Posterior vena cava (tissue), 2 donors: ENCODE measurements at regions not wholly inside any gene's neighbourhood (a gene's known extent, or its start where the extent isn't known, plus 50 kb on each side); places are given as distances from the start of the nearest gene placed in this dataset.

Experiments
- DNase-seq: peaks from one replicate; pipeline ENCODE4 v3.0.0-alpha.2; 2020; ENCODE audit warnings: low spot score
- intact Hi-C, 2 donors: fragments of 100-400 bp; cut with DNase I; formaldehyde crosslinking; loops; one replicate each; pipeline versions ENCODE4 v1.14.1 to v1.14.2; 2022 to 2023
- donor health status: DM: yes; HTN: yes; CAD: no.
- donor health status: DM: yes; HTN: yes; CAD: no.

DNA sequence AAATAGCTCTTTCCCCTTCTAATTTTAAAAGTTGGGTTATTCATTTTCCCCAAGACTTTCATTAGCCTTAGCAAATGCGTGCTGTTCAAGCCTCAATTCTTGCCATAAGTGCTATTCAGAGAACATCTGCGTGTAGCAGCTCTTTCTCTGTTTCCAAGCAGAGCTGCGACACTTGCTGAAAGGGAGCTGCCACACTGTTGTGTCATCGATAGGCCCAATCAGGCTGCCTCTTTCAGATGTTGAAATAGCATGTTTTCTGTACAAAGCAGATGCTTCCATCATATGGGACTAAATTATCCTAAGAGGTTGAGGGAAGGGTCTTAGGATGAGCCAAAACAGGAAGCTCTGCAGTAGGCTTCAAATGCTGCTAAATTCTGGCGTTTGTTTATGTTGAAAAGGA is 220.9 kb upstream of the CDC14C start:
- DNase-seq: no peak
- intact Hi-C loops: loop anchor here in 1 of 2 donors (10.0 kb wide), 1 partner anchor 1709 kb away; no protein-coding TSS in a partner anchor

DNA sequence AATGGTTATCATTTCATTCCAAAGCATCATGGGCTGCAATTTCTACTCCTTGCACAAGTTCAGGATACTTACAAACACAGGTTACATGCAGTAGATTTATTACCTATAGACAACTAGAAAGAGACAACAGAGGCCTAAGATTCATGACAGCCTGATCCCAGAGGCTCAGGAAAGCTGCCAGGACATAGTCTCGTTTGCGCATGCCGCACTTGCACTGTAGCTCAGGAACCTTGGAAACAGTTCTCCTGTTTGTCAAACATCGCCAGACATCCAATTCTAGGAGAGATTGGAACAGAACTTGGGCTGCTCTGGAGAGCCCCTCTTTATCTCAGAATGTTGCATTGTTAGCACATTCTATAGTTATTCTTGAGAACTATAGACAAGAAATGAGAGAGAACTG is 216.2 kb upstream of the CDC14C start:
- intact Hi-C loops: loop anchor here in 1 of 2 donors (5.0 to 10.0 kb wide), 2 partner anchors 476 to 1713 kb away; no protein-coding TSS in a partner anchor
- no peak for DNase-seq

DNA sequence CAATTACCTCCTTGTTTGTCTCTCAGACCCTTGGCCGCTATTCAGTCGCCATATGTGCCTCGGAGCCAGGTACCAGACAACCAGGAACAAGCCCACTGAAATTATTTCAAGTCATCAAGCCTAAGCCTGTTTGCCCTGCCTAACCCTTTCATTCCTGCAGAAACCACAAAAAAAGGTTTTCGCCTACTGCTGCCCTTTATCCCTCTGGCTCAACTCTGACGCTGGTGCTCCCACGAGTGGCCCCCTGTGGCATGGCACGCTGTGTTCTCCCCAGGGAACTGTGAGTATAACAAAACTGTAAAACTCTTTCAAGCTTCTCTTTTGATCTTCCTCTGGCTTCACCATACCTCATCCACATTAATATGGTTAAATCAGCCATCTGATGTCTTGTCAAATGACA is 215.7 kb upstream of the CDC14C start:
- intact Hi-C loops: loop anchor here in 1 of 2 donors (5.0 to 10.0 kb wide), 2 partner anchors 476 to 1714 kb away; no protein-coding TSS in a partner anchor
- no peak for DNase-seq

DNA sequence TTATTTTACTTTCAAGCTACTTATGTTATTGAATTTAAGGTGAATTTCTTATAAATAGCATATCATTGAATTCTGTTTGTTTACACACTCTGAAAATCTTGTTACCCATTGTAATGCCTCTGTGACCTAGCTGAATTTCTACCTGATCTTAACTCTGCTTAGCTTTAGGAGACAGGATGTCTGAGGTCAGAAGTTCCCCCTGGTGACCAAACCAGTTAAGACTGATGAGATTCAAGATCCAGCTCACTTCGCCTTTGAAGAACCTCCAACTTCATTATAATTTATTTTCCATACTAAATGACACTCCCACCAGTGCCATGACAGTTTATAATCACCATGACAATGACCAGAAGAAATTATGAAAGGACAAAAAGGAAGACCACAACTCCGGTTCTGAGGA is 213.4 kb upstream of the CDC14C start:
- DNase-seq: no peak
- intact Hi-C loops: no loop called here

DNA sequence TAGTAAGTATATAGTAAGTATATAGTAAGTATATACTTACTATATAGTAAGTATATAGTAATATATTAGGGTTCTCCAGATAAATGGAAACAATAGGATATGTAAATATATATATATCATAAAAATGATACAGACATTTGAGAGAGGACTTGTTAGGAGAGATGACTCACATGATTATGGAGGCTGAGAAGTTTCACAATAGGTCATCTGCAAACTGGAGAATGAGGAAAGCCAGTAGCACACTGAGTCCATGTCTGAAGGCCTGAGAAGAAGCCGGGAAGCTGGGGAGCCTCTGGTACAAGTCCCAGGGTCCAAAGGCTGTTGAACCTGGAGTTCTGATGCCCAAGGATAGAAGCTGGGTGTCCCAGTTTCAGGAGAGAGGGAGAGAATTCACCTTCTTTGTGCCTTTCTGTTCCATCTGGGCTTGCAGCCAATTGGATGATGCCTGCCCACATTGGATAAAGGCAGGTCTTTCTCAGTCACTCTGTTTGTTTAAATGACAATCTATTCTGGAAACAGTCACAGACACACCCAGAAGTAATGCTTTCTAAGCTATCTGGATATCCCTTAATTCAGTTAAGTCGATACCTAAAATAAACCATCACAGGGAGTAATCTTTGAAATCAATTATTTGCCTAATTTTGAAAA is 205.5 kb upstream of the CDC14C start:
- intact Hi-C loops: no loop called here
- DNase-seq: no peak

DNA sequence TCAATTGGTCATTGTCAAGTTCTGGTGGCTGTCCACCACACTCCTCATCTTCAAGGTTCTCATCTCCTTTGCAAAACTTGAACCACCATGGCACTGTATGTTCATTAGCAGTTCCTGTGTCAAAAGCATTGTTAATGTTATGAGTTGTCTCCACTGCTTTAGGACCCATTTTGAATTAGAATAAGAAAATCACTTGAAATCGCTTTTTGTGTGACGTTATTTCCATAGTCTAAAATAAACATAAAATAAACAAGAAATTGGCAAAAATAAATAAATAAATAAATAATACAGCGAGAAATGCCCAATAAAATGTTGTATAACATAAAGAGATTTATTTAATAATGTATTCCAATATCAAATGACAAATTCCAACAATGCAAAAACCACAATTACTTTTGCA is 195.5 kb upstream of the CDC14C start:
- no peak for DNase-seq
- intact Hi-C loops: no loop called here

DNA sequence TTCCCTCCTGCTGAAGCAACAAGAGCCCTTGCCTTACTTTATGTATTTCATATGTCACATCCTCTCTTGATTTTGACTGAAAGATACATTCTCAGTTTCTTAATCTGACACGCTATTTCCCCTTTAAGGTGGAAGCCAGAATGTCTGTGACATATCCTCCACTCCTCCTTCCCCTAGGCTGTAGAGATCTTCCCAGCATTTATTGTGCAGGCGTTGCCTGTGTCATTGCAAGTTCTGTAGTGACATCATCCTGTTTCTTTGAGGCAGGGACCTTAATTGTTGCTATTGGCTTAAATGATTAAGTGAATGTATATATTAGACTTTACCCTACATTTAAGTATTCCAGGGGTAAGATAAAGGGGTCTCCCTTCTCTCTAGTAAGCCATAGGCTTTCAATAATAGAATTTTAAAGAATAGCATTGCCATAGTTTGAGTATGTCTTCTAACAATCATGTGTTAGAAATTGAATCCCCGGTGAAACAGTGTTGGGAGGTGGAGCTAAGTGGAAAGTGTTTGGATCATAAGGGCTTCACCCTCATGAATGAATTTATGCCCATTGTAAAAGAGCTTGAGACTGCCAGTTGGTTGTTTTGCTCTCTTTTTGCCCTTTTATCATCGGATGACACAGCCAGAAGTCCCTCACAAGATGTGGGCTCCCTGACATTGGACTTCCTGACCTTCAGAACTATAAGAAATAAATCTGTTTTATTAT is 189.5 kb upstream of the CDC14C start:
- no peak for DNase-seq
- intact Hi-C loops: no loop called here

DNA sequence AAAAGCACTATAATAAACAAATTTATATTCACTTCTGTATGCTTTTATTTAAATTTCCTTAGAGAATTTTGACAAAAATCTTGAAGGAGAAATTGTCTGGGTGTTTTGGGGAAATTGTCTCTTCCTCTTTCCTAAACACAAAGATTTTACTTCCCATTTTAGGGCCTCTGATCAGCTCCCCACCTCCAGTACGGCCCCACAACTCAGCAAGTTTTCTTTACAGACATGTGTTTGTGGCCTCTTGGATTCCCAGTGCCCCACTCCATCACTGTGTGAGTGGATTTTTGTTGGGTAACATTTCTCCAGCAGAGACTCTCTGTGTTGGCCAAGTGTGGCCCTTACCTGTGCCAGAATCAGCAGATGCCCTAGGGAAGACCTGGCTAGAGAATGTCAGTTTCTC is 182.8 kb upstream of the CDC14C start:
- intact Hi-C loops: no loop called here
- DNase-seq: no peak

DNA sequence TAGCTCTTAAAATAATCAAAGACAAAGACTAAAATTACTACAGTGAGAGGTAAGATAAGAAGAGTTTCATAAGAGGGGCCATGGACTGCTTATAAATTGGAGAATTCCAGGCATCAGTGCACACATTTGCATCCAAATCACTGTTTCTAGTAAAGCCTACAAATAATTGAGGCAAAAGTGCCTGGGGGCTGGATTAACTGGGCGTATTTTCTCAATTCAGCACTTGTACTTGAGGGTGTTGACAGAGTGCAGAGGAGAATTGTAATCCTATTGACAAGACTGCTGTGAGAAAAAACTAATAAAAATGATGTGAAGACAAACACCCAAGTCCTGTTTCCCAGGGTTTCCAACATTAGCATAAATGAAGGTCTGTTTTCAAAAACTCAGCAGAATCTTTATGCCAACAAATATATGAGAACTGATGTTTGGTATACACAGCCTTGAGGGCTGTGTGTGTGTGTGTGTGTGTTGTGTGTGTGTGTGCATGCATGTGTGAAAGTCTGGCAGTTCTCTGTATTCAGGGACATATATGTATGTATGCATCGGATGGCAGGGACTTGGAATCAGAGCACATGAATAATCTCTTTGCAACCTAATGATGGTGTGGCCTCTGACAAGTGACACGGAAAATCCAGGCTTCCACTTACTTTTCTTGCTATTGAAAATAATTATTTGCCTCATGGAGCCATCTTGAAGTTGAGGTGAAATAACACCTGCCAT is 182.1 kb upstream of the CDC14C start:
- DNase-seq: no peak
- intact Hi-C loops: no loop called here

DNA sequence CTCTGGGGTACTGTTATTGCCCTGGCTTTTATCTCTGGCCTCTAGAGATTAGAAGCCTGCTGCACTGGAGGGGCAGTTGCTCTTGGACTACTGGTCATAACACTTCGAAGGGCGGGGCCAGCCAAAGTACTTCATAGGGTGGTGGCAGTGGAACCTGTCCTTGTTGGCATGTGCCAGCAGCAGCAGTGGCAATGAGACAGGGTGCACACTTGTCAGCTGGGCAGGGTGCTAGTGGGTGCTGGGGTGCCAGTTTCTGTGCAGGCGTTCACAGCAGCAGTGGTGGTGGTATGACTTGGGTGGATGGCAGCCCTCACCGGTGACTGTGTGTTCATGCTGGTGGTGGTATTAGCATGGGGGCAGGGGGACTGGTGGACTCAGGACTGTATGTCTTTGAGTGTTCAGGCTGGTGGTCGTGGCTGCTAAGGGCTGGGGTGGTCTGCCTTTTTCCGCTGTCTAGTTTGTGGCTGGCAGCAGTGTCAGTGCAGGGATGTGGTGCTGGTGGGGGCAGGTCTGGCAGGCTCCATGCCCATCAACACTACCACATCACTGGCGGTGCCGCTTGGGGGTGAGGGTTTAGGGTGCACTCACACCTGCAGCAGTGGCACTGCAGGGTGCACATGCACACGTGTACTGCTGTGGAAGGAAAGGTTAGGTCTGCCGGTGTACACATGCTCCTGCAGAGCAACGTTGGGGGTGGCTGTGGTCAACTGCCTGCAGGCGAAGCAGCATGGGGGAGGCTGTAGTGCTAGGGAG is 176.1 kb upstream of the CDC14C start:
- intact Hi-C loops: no loop called here

DNA sequence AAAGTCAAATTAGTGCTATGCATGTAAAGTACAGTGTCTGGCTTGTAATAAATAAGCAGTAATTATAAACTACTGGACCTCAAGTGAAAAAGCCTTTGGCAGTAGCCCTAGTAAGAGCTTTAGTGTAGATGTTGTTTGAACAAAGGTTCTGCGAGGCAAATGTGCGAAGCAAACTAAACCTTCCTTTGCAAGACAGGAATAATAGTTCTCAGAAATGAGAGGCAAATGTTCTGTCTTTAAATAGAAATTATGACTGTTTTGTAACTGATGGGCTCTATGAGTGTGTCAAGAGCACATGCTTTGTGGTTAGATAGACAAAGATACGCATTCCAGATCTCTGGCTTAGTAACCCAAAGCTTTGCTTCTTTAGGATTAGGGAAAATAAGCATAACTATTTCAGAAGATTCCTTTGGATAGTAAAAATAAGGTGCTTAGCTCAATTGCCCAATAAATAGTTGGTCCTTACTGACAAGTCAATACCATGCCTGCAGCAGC is 169.2 kb upstream of the CDC14C start:
- DNase-seq: no peak
- intact Hi-C loops: no loop called here

More for the DNA sequence above, 176.1 kb upstream of the CDC14C start:
- DNase-seq: no peak

DNA sequence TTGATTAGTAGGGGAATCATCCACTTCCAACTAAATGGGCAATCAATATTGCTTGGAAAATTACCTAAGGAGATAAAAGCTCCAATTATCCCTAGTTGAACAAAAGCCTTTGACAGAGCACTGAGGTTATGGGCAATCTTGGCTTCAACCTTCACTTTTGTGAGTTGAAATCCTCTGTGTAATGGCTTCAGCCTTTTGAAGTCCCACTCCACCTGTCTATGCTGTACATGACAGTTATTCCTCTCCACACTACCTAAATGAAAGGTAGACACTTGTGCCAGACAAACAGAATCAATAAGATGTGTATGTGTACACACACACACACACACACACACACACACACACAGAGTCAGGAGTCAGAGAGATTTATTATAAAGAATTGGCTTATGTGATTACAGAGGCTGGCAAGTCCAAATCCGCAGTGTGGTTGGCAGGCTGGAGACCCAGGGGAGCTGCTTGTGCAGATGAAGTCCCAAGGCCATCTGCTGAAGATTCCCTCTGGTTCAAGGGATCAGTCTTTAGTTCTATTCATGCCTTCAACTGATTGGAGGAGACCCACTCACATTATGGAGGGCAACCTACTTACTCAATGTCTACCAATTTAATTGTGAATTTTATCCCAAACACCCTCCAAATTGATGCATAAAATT is 164.8 kb upstream of the CDC14C start:
- DNase-seq: no peak
- intact Hi-C loops: no loop called here

DNA sequence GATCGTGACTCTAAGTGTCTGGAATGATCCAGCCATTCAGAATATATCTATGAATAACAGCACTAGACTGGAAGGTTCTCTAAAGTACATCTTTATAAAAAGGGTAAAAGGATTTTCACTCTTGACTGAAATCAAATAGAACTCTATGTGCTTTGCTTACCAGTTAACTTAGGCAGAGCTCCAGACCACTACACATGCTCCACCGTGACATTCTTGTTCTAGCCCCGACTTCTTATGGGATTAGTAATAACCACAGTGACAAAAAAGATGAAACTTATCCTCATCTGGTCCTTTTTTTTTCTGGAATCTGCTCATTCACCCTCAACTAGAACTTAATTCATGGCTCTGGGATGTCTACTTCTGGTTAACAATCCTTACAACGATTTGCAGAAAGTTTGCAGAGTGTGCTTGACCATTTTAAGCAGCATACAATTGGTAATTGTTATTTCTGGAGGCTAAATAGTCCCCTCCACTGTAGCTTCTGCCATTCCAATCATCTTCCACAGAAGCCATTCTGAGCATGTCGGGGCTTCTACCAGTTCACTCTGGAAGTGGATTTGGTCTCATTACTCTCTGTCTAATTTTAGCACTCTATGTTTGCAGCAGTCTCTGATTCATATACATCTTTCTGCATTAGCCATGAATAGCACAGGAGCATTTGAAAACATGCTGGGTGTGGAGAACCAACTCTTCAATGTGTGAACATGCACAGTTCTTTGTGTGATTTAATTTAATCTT is 163.7 kb upstream of the CDC14C start:
- DNase-seq: no peak

DNA sequence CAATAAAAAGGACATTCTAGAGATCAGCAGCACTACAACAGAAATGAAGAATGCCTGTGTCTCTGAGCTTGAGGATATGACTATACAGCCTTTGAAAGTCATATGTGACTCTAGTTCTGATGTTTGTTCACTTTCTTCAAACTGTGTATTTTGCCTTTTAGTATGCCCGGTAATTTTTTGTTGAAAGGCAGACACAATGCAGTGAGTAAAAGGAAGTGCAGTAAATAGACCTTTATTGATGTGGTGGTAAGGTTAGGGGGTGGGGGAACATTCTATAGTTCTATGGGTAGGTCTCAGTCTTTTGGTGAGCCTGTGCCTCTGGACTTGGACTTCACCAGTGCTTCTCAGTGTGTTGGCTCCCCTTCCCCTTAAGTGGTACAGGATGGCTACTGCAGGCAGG is 143.5 kb upstream of the CDC14C start:
- intact Hi-C loops: no loop called here
- no peak for DNase-seq

More for the DNA sequence above, 163.7 kb upstream of the CDC14C start:
- intact Hi-C loops: no loop called here

DNA sequence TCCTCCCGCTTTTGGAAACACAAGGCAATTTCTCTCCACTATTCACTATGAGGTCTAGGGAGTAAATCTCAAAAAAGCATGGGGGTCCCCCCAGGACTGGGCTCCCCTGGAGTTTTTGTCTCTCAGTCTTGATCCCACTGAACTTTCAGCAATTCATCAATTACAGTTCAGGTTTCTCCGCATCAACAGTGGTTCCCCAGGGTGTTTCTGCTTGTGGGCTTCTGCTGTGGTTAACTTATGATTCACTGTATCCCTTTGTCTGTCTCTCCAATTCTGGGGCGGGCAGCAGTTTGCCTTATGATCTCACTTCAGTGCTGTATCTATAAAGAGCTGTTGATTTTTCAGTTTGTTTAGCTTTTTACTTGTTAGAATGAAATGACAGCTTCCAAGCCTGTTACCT is 142.6 kb upstream of the CDC14C start:
- DNase-seq: no peak
- intact Hi-C loops: no loop called here

DNA sequence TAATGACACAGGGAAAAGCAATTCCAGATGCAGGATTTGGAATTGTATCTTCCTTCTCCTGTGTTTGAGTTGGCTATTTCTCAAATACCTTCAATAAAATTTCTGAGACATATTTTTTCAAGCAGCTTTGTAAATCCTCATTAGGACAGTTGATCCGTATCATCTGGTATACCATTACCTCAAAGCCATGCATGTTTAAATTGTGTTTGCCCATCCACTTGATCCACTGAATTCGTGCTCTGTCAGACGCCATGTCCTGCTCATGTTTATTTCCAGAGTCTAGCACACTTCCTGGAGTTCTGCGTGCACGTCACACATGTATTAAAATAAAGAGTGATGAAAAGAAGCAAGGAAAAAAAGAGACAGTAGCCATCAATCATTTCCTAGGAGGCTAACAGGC is 141.8 kb upstream of the CDC14C start:
- no peak for DNase-seq
- intact Hi-C loops: no loop called here

DNA sequence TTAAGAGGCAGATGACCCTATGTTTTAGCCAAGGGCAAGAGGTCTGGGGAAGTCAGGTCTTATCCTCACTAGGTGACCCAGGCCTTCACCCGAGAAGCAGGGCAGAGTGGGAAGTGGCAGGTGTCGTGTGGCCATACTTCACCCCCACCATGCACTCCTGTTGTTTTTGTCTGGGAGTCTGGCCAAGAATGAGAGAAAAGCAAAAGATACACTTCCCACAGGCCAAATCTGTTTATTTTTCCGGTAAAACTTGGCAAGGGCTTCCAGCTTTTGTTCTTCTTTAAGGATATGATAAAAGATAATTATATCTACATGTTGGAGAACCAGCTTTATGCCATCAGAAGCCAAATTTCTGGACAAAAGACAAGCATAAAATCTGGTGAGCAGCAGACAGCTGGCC is 137.4 kb upstream of the CDC14C start:
- DNase-seq: no peak
- intact Hi-C loops: no loop called here

DNA sequence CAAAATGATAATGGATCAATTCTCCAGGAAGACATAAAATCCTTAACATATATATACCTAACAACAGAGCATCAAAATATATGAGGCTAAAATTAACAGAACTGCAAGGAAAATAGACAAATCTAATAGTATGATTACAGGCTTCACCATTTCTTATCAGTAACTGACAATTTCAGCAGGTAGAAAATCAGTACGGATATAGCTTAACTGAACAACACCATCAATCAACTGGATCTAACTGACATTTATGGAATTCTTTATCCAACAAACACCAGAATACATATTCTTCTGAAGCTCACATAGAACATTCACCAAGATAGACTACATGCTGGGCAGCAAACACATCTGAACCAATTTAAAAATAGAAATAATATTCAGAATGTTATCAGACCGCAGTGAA is 121.1 kb upstream of the CDC14C start:
- DNase-seq: no peak
- intact Hi-C loops: no loop called here
